GM21447 (cell line): ENCODE measurements at regions not wholly inside any gene's neighbourhood (a gene's known extent, or its start where the extent isn't known, plus 50 kb on each side); places are given as distances from the start of the nearest gene placed in this dataset.

Experiments used
- ATAC-seq: cut with Tn5 transposase; IDR thresholded peaks from one replicate; pipeline ENCODE4 v1.9.1; 2021; ENCODE audit not compliant: unreplicated experiment

DNA sequence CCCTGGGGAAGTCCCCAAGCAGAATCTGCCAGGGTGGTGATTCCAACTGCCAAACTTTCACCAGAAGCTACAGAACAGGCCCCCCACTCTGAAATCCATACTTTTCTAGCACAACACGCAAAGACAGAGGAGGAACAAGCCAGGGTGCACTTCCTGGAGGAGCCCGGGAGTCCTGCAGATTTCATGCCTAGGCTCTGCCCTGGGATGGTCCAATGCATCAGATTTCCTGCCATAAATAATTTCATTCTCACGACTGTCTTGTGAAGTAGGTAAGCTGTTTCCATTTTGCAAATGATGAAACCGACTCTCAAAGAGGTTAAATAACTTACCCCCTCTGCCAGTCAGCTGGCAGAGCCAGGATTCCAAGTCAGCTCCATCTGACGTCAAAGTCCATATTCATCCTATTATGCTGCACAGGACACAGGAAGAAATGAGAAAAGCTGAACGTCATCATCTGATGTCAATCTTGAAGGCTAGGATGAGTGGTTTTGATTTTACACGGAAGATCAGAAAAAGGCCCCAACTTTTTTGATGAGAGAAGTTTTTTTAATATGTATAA, 134.8 kb upstream of the IGF1R start:
- no peak for ATAC-seq

DNA sequence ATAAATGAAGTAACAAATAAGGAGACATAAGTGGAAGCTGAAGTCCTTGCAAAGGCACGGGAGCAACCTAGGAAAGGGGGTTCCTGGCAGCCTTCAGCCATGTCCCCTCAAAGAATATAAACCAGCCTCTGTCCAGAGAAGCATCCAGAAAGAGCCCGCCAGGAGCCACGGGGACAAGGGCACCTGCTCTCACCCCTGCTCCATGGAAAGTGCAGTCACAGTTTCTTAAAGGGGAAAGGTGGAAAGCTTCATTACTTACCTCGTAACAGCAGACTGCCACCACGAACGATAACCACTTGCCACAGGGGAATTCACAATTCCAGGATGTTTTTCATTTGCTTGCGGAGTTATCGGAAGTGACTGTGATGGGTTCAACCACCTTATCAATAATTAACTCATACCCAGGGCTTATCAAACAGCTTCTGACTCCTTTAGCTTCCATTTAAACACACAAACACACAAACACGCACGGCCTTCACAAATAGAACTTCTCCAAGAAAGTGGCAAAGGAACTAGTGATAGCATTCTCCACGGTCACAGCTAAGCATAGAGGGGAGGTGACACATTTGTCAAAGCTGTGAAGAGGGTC, 134.2 kb upstream of the IGF1R start:
- no peak for ATAC-seq

DNA sequence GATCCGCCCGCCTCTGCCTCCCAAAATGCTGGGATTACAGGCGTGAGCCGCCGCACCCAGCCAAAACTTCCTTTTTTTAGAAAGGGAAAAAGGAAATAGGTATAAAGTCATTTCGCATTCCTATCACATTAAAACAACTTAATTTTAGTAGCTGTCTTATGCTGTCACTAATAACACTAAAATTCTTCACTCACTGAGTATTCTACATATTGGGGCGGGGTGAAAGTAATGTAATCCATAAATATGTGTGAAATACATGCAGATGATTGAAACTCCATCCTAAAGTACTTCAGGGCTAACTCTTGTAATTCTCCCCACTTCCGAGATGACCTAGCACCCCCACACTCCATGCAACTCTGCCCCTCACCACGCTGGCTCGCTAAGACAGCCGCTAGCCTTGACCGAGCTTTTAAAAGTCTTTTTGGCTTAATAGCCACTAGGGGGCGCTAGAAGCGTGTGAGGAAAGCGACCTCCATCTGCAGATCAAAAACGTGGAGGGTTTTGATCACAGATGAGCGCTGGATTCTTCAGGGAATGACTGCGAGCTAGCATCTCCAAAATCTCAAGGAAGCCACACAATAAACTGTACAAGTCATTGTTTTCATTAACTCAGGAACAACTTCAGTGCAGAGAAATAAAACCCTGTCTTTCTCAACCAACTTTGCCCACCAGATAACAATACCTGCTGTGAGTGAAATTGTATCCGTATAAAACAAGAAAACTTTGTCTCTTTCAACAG, 129.3 kb upstream of the IGF1R start:
- peak; percentile 88 for ATAC-seq

DNA sequence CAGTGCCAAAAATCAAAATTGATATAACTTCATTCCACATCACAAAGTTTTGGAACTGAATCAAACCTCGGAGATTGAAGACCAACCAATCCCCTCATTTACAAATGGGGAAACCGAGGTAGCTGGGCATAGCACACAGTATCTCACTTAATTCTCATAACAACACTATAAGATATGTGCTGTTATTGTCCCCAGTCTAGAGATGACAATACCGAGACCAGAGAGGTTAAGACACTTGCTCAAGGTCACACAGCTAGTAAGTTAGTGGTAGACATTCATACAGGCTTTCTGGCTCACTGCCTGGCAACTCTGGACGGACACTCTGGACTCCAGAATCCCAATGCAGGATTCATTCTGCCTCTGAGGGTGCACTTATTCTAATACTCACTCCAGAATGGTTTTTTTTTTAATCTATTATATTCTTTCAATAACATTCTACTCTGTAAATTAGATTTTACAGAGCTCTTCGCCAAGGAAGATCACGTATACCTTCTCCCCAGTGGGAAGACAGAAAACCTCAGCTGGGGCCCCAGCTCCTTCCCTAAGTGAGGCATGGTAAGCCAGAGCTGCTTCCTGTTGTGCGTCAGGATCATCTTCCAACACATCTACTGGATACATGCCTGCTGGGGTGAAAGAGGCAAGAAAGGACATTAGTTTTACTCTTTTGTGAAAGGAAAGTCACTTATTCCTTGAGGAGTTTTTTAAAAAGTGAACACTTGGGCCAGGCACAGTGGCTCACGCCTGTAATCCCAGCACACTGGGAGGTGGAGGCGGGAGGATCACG, 128.4 kb upstream of the IGF1R start:
- no peak for ATAC-seq

DNA sequence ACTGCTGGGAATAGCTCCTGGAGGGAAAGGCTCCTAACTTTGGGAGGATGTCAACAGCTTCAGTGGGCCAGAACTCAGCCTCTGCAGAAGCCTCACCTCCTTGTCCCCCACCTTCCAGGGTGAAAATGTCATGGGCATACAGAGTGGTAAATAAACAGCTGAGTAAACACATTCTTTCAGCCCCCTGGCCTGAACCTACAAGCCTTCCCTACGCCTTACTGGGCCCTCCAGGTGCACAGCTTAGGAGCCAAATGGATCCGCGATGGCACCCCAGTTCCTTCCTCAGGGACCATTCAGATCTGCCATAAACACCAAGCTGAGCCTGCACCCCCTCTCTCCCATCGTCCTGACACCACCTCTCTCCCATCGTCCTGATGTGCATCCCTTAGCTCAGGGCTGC, 126.2 kb upstream of the IGF1R start:
- ATAC-seq, result no peak

DNA sequence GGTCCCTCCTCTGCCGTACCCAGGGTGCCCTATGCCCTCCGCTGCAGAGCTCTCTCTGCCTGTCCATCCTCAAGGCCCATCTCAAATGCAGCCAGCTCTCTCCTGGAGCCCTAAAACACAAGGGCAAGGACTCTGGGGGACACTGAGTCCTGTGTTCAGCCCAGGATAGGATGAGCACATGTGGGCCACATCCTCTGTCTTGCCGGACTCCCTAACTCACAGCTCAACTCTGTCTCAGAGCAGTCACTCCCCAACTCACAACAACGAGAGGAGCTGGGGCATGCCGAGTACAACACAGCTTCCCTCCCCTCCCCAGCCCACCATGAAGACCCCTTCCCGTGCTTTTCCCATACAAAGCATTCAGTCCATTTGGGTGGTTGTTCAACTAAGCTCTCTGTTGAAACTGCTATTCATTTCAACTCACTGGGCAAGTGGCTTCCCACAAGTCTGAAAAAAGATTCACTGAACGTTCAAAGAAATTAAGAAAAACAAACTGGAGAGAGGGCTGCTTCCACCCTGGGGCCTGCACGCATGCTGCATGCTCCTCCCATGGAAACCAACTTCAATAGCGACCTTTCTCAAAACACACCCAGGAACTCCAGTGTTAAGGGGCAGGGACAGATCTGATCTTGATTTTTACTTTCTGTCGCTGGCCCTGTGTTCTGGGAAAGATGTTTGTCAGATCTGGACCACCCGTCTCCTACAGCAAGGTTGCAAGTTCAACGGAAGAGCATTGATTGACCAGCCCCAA, 124.3 kb upstream of the IGF1R start:
- ATAC-seq, result no peak

DNA sequence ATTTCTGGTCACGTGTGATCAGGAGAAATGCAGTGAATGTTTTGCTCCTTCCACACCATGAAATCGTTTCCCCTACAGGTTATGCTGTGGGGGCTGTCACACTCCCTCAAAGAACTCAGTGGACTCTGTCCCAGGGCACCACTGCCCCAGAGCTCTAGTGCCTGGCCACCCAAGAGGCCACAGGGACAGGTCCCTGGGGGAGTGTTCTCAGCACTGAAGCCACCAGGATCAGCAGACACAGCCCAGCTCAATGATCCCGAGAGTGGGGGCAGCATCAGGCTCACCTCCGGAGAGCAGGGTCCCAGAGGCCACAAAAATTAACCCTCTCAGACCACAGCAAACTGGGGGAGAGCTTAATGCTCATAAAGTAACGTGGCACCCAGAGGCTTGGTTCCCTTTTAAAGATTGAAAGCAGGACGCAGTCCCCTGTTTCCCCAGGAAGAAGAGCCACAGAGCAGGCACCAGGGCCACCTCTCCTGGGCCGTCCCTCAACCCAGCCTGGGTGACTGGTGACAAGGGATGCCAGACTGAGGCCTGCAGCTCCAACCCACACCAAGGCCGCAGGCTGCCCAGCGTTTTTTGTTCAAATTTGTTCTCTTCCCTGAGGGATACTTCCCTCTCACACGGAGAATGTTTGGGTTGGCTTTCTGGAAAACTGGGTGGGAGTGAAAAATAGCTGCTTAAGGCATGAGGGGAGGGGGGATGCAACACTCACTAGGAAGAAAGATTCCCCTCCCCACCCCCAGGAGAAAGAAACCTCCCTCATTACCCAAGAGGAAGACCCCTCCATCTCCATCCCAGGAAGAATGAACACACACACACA, 123.3 kb upstream of the IGF1R start:
- ATAC-seq, result no peak

DNA sequence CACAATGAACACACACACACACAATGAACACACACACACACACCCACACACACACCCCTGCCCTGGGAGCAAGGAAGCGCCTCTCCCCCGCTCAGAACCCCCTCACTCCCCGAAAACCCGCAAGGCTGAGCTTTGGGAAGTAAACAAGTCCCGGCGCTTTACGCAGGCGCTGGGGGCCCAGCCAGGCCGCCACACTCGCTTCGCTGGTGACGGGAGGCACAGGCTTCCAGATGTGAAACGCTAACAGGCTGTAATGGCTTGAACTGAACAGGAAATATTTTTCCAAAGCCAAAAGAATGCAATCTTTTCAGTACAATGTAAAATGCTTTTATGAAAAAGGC, 122.7 kb upstream of the IGF1R start:
- no peak for ATAC-seq

DNA sequence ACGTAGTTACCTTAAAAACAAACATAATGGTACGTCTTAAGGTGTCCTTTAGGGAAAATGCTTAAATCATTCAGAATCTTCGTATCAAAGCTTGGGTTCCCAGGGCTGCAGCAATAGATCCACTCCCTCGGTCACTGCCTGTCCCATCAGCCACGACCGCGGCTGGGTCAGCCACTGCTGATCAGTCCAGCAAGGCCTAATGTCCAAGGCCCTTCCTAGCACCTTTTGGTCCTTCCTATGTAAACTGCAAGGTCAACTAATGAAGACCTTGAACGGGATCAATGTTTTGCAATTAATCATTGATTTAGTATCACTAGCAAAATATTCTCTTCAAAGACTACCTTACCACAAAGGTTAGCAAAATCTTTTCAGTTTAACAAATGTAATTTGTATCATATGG, 122.2 kb upstream of the IGF1R start:
- no peak for ATAC-seq

DNA sequence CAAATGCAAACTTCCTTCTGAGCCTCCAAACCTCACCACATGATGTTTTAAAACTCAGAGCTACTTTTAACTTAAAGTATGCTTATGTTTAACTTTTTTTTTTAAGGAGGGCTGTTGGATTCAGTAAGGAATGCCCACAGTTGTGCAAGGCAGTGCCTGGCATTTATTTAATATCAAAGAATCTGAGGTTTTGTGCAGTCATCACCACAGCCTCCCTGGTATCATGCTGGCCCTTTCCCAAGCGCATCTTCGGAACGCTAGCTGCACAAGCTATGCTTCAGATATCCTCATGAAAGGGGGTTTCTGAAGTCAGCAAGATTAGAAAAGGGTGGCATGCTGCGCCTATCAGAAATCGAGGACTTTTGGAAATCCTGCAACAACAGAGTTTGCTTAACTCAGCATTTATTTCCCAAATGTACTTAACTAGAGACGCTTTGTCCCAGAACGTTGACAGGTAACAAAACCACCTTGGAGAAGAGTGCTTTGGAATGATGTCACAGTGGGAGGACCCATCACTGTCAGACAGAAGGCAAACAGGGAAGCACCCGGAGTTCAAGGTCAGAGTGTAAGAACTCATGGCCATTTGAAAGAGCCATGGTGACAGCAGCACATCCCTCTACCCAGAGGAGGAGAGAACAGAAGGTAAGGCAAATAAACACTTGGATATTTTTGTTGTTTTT, 120.2 kb upstream of the IGF1R start:
- no peak for ATAC-seq

DNA sequence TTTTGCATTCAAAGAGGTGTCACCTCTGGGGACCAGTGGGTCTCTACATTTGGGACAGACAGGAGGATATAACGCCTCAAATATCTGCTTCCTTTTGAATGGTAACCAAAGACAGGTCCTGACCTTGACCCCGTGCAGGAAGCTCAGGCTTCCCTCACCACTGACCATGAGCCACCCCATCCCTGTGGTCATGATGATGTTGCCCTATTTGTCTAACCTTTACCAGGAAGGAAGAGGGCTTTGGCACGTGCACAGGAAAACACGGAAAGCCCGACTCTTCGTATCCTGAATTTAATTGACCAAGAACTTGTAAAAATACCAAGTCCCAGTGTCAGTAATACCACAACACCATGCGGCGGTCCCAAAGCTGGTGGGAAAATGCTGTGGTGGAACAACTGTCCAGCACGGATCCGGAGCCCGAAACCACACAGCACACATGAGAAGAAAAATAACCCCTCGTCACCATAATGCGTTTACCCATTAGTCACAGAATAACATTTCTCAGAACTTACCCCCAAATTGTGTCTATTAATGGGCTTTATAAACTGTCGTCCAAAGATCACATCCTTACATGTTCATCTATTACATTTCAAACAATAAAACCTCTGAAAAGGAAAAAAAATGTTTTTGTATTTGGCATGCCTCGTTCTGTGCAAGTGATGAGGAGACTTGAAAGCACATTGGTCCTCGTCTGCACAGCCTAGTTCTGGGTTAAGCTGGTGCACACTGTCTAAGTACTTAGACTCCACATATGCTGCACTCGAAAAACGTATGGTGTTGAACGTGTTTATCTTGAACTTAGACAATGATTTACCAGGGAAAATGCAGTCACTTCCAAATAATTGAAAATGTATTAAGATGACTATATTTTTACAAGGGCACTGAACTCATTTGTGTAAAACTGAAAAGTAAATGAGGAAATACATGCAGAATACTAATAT, 118.9 kb upstream of the IGF1R start:
- no peak for ATAC-seq

DNA sequence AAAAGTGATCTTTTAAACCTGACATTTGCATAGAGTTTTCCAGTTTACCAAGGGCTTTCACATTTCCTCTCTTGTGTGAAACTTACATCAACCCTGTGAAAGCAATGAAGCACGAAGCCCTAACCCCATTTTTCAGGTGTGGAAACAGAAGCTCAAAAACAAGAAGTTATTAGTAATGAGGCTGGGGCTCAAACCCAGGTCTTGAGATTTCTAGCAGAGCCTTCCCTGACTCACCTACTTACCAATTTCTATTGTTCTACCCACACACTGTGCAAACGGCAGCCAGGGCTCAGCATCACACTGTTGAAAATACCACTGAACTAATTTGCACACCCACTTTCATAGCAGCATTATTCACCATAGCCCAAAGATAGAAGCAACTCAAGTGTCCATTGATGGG, 117.8 kb upstream of the IGF1R start:
- peak; percentile 87 for ATAC-seq

DNA sequence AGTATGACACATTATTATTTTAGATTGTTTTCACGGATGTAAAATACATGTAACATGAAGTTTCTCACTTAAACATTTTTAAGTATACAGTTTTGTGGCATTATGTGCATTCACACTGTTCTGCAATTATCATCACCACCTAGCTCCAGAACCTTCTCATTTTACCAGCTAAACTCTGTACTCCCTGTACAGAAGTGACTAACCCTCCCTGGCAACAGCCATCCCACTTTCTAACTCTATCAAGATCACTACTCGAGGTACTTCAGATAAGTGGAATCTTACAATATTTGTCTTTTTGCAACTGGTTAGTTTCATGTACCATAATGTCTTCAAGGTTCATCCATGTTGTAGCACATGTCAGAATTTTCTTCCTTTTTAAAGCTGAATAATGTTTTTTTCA, 116.3 kb upstream of the IGF1R start:
- no peak for ATAC-seq

DNA sequence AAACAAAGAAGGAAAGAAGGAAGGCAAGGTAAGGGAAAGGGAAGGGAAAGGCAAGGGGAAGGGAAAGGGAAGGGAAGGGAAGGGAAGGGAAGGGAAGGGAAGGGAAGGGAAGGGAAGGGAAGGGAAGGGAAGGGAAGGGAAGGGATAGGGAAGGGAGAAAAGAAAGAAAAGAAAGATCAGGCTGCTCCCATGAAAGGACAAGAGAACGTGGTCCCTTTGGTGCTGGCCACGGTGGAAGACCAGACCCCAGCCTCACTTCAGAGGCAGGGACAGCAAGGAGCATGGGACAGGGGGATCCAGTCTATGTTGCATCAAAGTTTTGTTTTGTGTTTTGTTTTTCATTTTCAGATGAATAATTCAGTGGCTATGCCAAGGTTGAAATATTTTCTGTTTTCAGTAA, 111.4 kb upstream of the IGF1R start:
- ATAC-seq, result no peak

DNA sequence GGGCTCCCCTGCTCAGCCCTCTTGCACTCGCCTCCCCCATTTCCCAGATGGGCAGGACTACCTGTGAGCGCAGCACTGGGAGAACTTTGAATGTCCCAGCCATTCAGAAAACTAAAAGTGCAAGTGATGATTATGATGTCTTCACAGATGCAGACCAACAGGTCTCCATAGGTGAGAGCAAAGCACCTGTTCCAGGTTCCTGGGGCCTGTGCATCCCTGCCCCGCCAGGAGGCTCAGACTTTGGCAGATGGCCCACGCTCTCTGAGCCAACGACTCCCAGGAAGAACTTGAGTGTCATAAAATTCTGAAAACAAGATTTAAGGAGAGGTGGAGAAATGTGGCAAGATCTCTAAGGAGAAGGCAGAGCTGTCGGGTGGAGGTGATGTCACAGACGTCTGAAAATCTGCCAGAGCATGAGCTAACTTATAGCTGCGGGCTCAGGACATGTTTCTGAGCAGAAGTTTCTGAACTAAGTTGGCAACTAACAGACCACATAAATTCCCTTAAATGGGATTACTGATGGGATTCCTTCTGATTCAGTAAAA, 110.8 kb upstream of the IGF1R start:
- ATAC-seq, result no peak

DNA sequence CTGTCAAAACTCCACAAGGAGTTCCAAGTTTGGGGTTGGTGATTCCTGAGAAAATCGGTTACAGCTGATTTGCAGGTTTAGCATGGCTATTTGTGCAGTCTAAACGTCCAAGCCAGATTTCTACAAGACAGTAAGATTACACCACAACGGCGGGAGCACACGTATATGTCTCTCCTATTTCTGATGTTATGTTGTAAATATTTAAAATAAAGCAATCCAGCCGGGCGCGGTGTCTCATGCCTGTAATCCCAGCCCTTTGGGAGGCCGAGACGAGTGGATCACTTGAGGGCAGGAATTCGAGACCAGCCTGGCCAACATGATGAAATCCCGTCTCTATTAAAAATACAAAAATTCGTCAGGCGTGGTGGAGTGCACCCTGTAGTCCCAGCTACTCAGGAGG, 106.8 kb upstream of the IGF1R start:
- no peak for ATAC-seq

DNA sequence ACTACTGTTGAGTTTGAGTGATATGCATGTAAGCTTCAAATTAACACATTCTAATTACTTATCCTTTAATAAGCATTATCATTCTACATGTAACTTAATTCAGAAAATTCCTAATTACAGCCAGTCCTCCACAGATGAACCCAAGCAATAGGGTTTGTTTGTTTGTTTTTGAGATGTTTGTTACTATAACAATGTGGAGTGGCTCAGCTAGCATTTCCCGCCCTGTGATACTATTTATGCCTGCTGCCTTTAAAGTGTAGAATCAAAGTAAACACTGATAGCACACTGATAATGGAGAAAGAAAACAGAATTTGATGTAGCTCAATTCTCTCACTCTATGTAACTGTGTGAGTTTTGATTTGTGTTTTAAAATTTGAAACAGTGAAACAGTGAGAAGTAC, 105.1 kb upstream of the IGF1R start:
- ATAC-seq, result no peak

DNA sequence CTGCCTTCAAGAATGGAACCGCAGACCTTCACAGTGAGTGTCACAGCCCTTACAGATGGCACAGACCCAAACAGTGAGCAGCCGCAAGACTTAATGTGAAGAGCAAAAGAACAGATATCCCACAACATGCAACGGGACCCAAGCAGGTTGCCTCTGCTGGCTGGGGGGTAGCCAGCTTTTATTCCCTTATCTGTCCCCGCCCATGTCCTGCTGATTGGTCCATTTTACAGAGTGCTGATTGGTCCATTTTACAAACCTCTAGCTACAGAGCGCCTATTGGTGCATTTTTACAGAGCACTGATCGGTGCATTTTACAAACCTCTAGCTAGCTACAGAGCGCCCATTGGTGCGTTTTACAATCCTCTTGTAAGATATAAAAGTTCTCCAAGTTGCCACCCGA, 102.0 kb upstream of the IGF1R start:
- no peak for ATAC-seq

DNA sequence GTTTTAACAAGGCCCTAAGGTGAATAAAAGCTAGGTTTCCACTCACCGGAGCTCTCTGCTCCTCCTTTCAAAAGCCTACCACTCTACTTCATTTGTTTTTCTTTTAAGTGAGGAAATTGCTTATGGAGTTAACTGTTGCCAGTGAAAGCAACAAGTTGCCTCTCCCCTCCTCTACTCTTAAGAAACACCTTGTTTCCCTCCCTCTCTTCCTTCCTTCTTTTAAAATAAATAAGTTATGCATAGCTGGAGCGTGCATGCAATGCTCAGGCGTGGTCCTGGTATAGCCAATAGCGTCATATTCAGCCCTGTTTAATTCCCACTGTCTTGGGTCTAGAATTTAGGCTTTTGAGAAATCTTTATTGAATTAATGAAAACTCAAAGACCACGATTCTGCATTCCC, 101.1 kb upstream of the IGF1R start:
- ATAC-seq, result no peak
